ENCODE measurements at regions not wholly inside any gene's neighbourhood (a gene's known extent, or its start where the extent isn't known, plus 50 kb on each side); places are given as distances from the start of the nearest gene placed in this dataset.
A peak's percentile ranks its signal among the peaks of the same experiment; 100 is the strongest.

- H3K4me2 ChIP-seq (ENCODE audit: low read length), result peak overlapping the region; percentile 12
These were observed 97.0 kb downstream of the MACIR start for GRCh38 chr5:103355579-103355978.

GRCh38 chr5:103354446-103354845 lies 95.9 kb downstream of the MACIR start:
- H3K36me3 ChIP-seq (ENCODE audit: insufficient read depth, low read length), result no peaks in the 10 kb centered on the region
- H3K9me3 ChIP-seq (ENCODE audit: low read length), result no peaks in the 10 kb centered on the region
- no peak overlapping the region for H3K4me3 ChIP-seq (ENCODE audit: low read length)
- H3K9me2 ChIP-seq (ENCODE audit: insufficient read depth, low read length), result no peaks in the 10 kb centered on the region
- H3K27ac ChIP-seq (ENCODE audit: low read length), result no peak overlapping the region
- TF ChIP-seq MXI1 (conservative IDR thresholded peaks at IDR 0.05; ENCODE audit: poor library complexity, severe bottlenecking) (no peak), CTCF (IDR thresholded peaks at IDR 0.05; ENCODE audit: poor library complexity, severe bottlenecking) (no peak)
- H3K79me2 ChIP-seq (replicated peaks; ENCODE audit: insufficient read depth, low read length), result no peaks in the 10 kb centered on the region
- no peak overlapping the region for H2AFZ ChIP-seq (ENCODE audit: low read depth, low read length)
- peaks cover 6% of the 10 kb centered on the region for H3F3A ChIP-seq (ENCODE audit: insufficient read depth, low read length, poor library complexity, severe bottlenecking)
- no peak overlapping the region for H3K4me2 ChIP-seq (ENCODE audit: low read length)
- H3K27me3 ChIP-seq (ENCODE audit: insufficient read depth, low read depth, low read length), result no peaks in the 10 kb centered on the region
- no peaks in the 10 kb centered on the region for H4K20me1 ChIP-seq (ENCODE audit: insufficient read depth)
- H3K9ac ChIP-seq (ENCODE audit: low read length), result no peak overlapping the region

More at GRCh38 chr5:103355579-103355978, 97.0 kb downstream of the MACIR start:
- peak overlapping the region; percentile 30 for H3K27ac ChIP-seq (ENCODE audit: low read length)
- no peaks in the 10 kb centered on the region for H3K27me3 ChIP-seq (ENCODE audit: insufficient read depth, low read depth, low read length)
- H4K20me1 ChIP-seq (ENCODE audit: insufficient read depth), result no peaks in the 10 kb centered on the region
- no peaks in the 10 kb centered on the region for H3K9me3 ChIP-seq (ENCODE audit: low read length)
- peak overlapping the region; percentile 9 for H3K4me3 ChIP-seq (ENCODE audit: low read length)
- H3K79me2 ChIP-seq (replicated peaks; ENCODE audit: insufficient read depth, low read length), result no peaks in the 10 kb centered on the region
- no peak overlapping the region for H3K9ac ChIP-seq (ENCODE audit: low read length)
- no peak overlapping the region for H2AFZ ChIP-seq (ENCODE audit: low read depth, low read length)
- peaks cover 6% of the 10 kb centered on the region for H3F3A ChIP-seq (ENCODE audit: insufficient read depth, low read length, poor library complexity, severe bottlenecking)
- H3K36me3 ChIP-seq (ENCODE audit: insufficient read depth, low read length), result no peaks in the 10 kb centered on the region
- H3K9me2 ChIP-seq (ENCODE audit: insufficient read depth, low read length), result no peaks in the 10 kb centered on the region
- TF ChIP-seq EZH2 (IDR thresholded peaks at IDR 0.05; ENCODE audit: borderline replicate concordance, insufficient read depth, low read length, poor library complexity, severe bottlenecking), result no peak
- TF ChIP-seq REST (IDR thresholded peaks at IDR 0.05; ENCODE audit: borderline replicate concordance), result peak; percentile 100
- peak; percentile 99 for TF ChIP-seq EP300 (conservative IDR thresholded peaks at IDR 0.05; ENCODE audit: poor library complexity, severe bottlenecking)
- no peak for TF ChIP-seq RAD21 (conservative IDR thresholded peaks at IDR 0.05)
- no peak for TF ChIP-seq SMC3 (conservative IDR thresholded peaks at IDR 0.05; ENCODE audit: poor library complexity)
- TF ChIP-seq TAF1 (IDR thresholded peaks at IDR 0.05; ENCODE audit: low read depth), result no peak
- TF ChIP-seq MXI1 (conservative IDR thresholded peaks at IDR 0.05; ENCODE audit: poor library complexity, severe bottlenecking), result peak; percentile 18
- TF ChIP-seq CTCF (IDR thresholded peaks at IDR 0.05; ENCODE audit: poor library complexity, severe bottlenecking), result no peak
- peak; percentile 96 for TF ChIP-seq POLR2AphosphoS5 (IDR thresholded peaks at IDR 0.05)
